Amniotic stem cell (primary cell): ENCODE measurements at regions not wholly inside any gene's neighbourhood (a gene's known extent, or its start where the extent isn't known, plus 50 kb on each side); places are given as distances from the start of the nearest gene placed in this dataset.

Source experiments
- DNase-seq: peaks from one replicate; lab custom pipeline; 2025; lab: John Stamatoyannopoulos, UW

- no peak for DNase-seq
These were observed 65.9 kb upstream of the CPLX2 start for GRCh38 chr5:175805256-175806011.

DNA sequence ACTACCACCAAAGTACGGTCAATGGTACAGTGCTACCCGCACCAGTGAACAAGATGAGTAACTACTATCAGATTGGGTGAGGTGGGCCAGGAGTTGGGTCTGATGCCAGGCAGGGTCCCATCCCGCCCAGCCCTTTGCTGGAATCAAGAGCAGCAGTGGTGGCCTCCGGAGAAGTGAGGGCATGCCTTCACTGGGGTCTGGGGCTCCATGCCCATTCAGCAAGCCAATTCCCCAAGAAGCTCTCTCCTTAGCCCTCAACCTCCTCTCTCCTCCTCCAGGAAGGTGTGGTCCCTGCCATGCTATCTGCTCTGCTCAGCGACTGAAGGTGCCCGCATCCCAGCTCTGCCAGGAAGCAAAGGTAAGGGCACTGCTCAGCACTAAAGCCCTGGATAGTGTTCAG, 62.7 kb upstream of the CPLX2 start:
- DNase-seq: no peak

DNA sequence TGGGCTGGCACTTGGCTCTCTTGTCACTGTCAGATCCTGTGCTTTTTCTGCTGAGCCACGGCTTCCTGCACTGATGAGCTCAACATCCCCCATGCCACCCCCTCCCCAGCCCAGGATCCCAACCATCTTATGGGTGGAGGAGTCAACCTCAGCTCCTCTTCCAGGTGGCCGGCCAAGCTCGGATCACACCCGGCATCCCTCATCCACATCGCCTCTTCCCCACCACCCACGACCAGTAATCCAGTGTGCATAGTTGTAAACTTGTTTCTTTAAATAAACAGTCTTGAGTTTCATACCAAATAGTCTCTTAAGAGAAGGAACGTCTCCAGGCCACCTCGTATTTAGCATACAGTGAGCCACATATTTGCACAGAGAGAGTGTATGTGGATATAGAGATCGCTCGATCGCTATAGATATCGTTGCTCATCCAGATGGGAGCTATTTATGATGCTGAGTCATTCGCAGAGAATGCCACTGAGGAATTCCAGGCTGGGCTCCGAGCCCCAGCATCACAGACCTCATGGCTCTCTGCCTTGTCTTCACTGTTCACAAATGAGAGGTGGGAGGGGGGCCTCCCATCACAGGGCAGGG, 61.8 kb upstream of the CPLX2 start:
- DNase-seq: peak; percentile 67

DNA sequence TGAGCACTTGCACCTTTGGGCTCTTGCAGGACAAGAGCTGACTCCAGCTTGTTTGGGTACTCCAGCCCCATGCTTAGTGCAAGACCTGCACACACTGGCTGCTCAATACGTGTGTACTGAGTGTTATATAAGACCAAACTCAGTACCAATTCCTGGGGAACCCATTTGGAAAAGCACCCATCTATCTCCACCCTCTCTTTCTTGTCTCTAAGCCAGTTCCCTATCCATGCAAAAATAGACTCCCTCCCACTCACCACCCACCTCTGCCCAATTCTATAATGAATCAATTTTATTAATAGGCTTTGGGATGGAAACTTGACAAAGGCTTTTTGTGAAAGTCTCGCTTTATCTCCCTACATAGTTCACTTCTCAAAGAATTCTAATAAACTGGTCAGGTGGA, 60.9 kb upstream of the CPLX2 start:
- DNase-seq: no peak

GRCh38 chr5:175811589-175811988, 59.8 kb upstream of the CPLX2 start:
- no peak for DNase-seq

- no peak for DNase-seq
These were observed 57.3 kb upstream of the CPLX2 start for GRCh38 chr5:175813943-175814630.

DNA sequence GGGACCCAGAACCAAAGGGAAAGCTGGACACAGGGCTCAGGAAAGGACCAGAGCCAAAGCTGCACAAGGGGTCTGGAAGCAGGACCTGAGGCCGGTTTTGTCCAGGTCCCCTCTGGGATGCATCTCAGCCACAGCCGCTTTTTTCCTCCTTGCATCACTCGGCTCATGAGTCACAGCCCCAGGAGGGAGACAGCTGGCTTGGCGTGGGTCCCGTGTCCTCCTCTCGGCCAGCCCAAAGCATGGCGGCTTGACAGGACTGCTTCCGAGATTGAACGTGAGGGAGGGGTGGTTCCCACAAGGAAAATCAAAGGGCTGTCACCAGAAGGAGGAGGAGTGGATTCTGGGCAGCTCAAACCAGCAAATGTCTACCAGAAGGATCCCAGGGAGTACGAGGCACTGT, 56.7 kb upstream of the CPLX2 start:
- peak; percentile 36 for DNase-seq

GRCh38 chr5:175815126-175815913, 56.1 kb upstream of the CPLX2 start:
- DNase-seq: no peak

GRCh38 chr5:175816348-175816747, 55.0 kb upstream of the CPLX2 start:
- DNase-seq: no peak

DNA sequence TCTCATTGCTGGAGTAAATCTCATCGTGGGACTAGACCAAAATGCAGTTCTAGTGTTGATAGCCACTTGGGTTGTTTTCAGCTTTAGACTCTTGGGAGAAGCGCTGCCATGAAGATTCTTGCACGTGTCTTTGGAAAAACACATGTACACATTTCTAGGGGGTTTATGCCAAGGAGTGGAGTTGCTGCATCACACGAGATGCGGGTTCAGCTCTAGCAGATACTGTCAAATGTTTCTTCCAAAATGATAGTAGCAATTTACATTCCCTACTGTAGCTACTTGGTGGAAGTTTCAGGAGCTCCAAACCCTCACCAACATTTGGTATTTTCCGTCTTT, 52.3 kb upstream of the CPLX2 start:
- DNase-seq: no peak

GRCh38 chr5:175820230-175820629, 51.1 kb upstream of the CPLX2 start:
- no peak for DNase-seq
